GM19351 (cell line): ENCODE measurements at regions not wholly inside any gene's neighbourhood (a gene's known extent, or its start where the extent isn't known, plus 50 kb on each side); places are given as distances from the start of the nearest gene placed in this dataset.
A peak's percentile ranks its signal among the peaks of the same experiment; 100 is the strongest.

Source experiments
- ATAC-seq: cut with Tn5 transposase; IDR thresholded peaks from one replicate; pipeline ENCODE4 v1.9.1; 2021; ENCODE audit warnings: mild to moderate bottlenecking, moderate library complexity; ENCODE audit not compliant: unreplicated experiment

DNA sequence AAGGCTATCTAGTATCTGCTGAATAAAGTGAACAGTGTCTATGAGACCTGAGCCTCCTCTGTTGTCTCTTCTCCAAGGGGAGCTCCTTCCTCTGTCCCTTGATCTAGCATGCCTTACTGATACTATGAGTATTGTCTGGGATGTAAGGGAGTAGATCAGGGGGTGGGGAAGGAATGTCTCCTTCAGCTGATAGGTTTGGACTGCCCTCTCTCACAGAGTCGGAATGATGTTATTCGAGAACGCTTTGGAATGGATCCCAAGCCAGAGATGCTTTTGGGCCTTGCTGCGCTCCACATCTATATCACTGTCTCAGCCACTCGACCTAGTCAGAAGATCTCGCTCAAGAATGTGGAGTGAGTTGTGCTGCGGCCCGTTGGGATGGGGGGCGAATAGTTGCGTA lies 68.3 kb upstream of the PRPS1 start:
- no peak for ATAC-seq

GRCh38 chrX:107560980-107561379 lies 67.3 kb upstream of the PRPS1 start:
- ATAC-seq: no peak

- no peak for ATAC-seq
These were observed 66.7 kb upstream of the PRPS1 start for GRCh38 chrX:107561468-107562215.

GRCh38 chrX:107562482-107562881 lies 65.8 kb upstream of the PRPS1 start:
- no peak for ATAC-seq

DNA sequence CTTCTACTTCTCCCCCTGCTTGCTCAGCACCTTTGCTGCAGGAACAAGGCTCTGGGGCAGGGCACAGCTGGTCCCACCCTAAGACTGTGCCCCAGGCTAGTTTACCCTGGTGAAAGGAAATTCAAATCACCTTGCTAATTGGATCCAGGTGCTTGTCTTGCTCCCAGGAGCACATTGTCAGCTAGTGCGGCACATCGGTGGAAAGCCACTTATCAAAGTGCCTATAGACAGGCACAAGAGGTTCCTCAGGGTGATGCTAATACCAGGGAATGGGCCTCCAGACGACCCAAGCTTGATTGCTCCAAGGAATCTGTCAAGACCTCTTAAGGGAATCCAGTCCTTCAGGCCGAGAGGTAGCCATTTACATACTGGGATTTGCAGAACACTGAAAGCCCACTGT lies 64.5 kb upstream of the PRPS1 start:
- no peak for ATAC-seq

DNA sequence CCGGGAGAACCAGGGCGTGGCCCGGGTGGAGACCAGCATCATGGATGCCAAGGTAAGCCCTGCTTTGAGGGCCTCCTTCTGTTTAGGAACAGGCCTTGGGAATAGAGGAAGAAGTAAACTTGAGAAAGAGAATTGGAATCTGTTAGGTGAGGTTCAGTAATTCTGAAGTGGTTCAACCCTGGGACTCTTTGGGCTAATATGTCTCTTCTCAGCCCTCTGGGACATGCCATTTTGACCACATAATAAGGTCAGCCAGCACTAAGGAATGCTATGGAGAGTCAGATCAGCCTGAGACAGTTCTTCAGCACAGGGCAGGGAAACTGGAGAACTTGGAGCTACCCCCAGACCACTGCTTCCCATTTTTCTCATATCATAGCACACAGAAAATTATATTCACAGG lies 63.3 kb upstream of the PRPS1 start:
- no peak for ATAC-seq

DNA sequence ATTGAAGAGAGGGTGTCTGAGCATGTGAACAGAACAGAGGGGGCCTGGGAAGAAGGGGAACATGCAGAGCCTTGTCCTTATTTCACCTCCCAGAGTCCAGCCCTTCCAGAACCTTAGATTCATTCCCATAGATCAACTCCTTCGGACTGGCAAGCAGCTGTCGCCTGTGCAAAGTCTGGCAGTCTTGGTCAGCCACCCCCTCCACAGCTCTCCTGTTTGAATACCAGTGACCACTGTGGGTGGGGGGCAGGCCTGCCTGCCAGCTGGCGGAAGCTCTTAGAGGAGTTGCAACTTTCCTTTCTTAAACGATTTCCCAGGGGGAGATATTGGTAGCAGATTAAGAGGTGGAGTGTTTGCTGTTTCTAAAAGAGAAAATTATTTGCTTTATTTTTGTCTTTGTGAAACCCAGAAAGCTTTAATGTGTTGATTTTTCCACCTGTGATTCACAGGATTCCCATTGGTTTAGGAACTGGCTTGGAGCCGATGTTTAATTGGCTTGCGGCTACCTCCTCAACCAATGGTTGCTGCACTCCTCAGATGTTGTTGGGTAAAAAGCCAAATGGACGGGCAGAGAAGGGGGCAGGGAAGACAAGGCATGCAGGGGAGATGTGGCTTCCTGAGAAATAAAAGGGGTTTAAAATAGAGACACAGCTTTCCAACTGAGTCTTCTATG lies 62.2 kb upstream of the PRPS1 start:
- ATAC-seq: no peak

DNA sequence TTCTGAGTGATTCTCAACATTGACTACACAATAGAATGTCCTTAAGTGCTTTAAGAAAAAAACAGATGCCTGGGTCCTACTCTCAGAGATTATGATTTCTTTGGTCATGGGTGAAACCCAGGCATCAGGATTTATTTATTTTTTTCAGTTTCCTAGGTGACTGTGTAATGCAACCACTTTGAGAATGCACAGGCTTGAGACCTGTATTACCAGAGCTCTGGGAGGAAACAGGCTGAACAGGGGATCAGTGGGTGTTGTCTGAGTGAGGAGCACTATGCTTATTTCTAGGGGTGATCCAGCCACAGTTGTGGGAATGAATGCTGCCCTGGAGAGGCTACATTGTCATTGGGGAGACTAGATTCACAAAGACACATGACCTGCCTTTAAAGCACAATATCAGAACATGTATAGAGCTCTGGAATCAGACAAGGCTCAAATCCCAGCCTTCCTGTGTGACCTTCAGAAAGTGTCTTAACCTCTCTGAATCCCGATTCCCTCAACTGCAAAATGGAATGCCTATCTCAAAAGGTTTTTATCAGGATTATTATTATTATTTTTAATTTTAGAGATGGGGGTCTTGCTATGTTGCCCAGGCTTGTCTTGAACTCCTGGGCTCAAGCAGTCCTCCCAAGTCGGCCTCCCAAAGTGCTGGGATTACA lies 61.6 kb upstream of the PRPS1 start:
- no peak for ATAC-seq

GRCh38 chrX:107567370-107567769 lies 60.9 kb upstream of the PRPS1 start:
- no peak for ATAC-seq

DNA sequence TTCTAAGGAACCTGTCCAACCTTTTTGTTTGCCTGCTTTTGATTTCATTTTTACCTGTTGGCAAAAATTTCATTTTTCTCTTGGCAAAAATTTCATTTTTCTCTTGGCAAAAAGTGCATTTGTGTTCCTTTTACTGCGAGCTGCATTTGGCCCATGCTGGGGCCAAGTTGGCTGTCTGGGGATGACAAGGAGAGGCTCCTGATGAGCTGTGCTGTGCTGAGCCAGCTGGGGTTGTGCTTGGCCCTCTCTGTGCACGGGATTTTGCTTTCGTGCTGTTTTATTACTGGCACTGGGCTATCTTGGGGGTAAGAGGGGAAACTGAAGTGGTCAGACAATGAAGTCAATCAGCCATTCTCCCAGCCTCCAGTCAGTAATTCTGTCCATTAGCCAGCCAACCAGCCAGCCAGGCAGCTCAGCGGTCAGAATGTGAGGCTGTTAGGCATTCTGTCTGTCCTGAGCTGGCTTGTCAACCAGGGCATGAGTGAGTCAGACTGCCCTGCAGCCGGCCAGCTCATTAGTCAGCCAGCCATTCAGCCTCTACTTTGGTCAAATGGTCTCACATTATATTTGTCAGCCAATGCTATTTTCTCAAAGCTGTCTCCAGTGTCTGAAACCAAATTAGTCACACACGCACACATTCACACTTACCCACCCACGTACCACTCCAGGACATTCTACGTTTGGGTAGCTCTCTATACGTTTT lies 56.9 kb upstream of the PRPS1 start:
- no peak for ATAC-seq

DNA sequence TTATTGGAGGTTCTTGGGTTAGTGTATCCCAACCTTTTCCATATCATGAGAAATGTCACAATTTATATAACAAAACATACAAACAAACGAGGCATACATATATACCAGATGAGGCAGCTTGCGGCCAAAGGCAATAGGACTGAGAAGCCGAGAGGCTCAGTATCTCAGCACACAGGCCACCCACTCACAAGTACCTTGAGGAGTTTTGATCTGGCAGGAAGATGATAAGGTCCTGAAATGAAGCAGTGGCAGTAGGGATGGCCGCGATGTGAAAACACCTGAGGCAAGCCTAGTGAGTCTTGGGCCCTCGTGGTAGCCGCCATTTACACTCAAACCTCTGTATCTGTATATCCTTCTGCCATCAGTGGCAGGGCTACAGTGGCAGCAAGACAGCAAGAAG lies 55.3 kb upstream of the PRPS1 start:
- ATAC-seq: no peak

DNA sequence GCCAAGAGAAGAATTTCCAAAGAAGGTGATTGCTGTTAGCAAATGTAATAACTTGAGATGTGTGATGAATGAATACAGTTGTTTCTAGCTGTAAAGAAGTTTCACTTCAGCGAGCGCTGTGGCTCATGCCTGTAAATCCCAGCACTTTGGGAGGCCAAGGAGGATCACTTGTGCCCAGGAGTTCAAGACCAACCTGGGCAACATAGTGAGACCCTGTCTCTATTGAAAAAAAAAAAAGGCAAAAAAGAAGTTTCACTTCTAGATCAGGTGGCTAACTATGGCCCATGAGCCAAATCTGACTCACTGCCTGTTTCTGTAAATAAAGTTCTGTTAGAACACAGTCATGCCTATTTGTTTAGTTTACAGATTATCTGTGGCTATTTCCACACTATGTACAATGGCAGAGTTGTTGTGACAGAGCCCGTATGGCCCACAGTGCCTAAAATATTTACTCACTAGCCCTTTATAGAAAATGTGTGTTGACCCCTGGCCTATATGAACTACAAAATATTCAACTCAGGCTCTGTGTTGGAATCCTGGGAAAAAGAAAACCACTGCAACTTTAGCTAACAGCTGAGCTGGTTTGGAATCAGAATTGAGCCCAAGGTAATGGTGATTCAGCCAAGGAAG lies 54.1 kb upstream of the PRPS1 start:
- no peak for ATAC-seq

DNA sequence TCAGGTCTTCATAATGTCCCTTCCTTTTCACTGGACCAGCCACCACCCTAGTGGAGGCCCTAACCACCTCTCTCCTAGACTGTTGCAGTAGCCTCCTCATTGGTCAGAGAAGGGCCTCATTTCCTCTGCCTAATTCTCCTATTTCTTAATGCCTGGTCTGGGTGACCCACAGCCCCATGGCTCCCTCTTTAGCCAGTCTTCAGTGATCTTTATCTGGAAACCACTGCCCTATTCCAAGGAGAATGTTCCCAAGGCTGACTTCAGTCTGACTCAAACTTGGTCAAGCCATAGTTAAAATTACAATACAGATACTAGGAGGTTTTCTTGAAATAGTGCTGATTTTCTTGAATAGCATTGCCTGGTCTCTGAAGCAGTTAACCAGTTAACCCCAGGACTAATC lies 53.6 kb upstream of the PRPS1 start:
- ATAC-seq: no peak

- ATAC-seq: peak; percentile 2
These were observed 51.9 kb upstream of the PRPS1 start for GRCh38 chrX:107576392-107576791.

- ATAC-seq: peak; percentile 91
These were observed 51.5 kb upstream of the PRPS1 start for GRCh38 chrX:107576841-107577240.

GRCh38 chrX:107577933-107578332 lies 50.4 kb upstream of the PRPS1 start:
- no peak for ATAC-seq
